ENCODE measurements at regions not wholly inside any gene's neighbourhood (a gene's known extent, or its start where the extent isn't known, plus 50 kb on each side); places are given as distances from the start of the nearest gene placed in this dataset.
"Not testable (repeated sequence)": the region's sequence is repeated elsewhere in the genome, so short reads cannot be mapped to it uniquely, and the experiment has no call there.

- TF ChIP-seq POLR2A (IDR thresholded peaks at IDR 0.05); CTCF (IDR thresholded peaks at IDR 0.05); POLR2AphosphoS5 (IDR thresholded peaks at IDR 0.05; ENCODE audit: insufficient read depth in 1 of 2, low read depth in 1 of 2): not testable (repeated sequence)
Observed at GRCh38 chr2:89894988-89895387, 1203.5 kb downstream of the RPIA start.

Measured in vagina (tissue), 2 donors.